GM18951 (cell line): ENCODE measurements at regions not wholly inside any gene's neighbourhood (a gene's known extent, or its start where the extent isn't known, plus 50 kb on each side); places are given as distances from the start of the nearest gene placed in this dataset.

Experiments used
- POLR2A ChIP-seq: IDR thresholded peaks from 4 replicates; pipeline ENCODE4 v1.6.1; 2011; ENCODE audit warnings: mild to moderate bottlenecking; ENCODE audit not compliant: insufficient read length, insufficient read depth; ENCODE audit errors: extremely low read depth
- in situ Hi-C: fragments of 300-500 bp; cut with MboI; formaldehyde crosslinking; loops from one replicate; pipeline ENCODE4 v1.12.0; 2022; ENCODE audit warnings: low sequenced_read_pairs, mixed read lengths, inconsistent platforms; ENCODE audit not compliant: unreplicated experiment

DNA sequence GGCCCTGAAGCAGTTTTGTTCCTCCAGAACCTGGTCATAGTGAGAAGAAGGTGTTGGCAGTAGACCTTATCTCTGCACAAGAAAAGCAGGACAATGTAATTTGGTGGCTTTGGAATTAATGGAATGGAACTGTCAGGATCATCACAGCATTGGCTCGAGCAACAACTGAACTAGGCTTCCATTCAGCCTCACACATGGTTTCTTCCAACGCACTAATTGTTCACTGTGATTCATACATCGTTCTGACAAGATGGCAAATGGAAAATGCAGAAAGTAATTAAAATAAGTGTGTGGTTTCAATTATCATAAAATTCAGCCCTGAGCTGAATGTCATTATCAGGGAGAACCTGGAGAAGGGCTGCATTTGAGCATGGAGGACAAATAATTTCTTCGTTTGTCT lies 80.6 kb downstream of the MFSD1 start:
- in situ Hi-C loops, result no loop called here
- no peak for TF ChIP-seq POLR2A

DNA sequence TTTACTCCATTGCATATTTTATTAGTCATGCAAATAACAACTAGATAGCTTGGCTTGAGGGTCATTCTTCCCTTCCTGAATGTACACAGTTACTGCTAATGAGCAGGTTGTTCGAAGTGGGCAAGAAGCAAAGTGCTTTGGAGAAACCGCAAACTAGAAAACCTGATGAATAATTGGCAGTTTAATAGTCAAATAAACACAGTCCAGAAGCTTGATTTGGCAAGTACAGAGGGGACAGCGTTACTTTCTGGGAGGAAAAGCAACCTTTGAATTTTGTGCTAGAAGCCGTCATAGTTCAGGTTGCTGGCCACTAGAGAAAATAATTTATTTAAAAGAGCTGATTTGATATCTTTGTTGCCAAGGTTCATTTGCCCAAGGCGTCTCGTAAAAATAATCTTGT lies 94.9 kb downstream of the MFSD1 start:
- no peak for TF ChIP-seq POLR2A
- in situ Hi-C loops, result no loop called here

DNA sequence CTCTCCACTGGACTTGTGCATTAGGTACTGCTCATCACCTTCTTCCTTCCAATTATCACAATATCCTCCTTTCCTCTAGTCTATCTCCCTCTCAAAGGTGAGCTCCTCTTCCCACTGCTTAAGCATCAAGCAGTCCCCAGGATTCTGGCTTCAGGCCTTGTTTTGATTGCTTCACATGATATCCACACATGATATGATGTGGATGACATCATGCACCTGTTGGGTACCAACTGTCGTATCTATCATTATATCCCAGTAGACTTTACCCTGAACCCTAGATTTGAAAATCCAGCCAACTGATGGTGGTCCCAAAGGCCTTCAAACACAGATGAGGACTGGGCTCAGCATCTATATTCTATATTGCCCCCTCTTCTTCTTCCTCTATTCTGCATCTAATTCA lies 104.9 kb downstream of the MFSD1 start:
- no peak for TF ChIP-seq POLR2A
- in situ Hi-C loops, result no loop called here

DNA sequence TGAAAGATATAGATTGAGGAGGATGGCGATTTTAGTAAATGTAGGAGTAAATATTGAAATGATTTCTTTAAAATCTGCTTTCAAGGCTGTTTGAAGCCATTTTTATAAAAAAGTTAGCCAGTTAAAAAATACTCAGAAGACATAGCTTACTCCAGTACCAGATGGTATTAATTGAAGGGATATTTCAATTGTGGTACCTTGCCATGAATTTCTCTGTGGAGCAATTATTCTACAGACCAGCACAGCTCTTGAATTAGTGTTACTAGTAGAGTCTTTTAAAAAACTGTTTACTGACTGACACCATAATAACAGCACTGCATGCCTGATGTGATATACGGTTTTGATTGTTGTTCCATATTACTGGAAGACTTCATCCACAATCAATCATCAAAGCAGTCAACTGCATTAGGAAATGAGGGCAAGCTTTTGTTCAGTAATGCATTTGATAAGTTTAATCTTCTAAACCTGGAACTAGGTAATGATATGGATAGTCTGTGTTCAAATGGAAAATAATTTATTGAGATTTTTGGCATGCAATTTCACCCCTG lies 106.4 kb downstream of the MFSD1 start:
- no peak for TF ChIP-seq POLR2A
- in situ Hi-C loops, result no loop called here

DNA sequence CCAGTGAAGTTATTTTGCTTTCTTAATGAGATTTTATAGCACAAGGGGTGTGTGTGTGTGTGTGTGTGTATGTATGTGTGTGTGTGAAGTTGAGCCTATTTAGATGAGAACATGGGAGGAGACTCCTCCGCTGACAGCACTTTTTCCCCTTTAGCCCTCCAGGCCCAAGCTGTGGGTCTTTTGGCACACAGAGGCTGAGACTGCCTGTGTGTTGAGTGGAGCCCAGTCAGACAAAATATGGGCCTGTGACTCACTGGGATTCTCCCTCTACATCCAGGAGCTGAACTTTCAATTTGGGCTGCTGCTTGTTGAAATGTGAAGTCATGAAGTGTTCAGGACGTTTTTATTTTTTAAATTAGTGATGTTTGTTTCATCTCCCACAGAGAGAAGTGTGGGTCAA lies 108.0 kb downstream of the MFSD1 start:
- TF ChIP-seq POLR2A, result no peak
- in situ Hi-C loops, result no loop called here

DNA sequence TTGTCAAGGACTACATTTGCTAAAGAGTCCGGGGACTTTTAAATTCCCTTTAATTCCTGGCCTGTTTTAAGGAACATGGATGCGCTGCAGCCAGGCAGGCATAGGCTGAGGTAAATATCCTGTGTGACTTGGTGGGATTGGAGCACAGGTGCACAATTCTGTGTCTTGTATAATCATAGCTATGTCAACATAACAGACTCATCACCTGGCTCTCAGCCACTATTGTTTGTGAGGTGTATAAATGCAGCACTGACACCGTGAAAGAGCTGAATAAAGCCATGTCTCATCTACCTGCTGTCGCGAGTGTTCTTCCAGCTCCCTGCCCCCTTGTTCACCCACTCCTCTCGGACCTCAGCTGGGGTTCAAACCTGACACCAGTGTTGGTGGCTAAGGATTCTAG lies 109.7 kb downstream of the MFSD1 start:
- TF ChIP-seq POLR2A, result no peak
- in situ Hi-C loops, result no loop called here

DNA sequence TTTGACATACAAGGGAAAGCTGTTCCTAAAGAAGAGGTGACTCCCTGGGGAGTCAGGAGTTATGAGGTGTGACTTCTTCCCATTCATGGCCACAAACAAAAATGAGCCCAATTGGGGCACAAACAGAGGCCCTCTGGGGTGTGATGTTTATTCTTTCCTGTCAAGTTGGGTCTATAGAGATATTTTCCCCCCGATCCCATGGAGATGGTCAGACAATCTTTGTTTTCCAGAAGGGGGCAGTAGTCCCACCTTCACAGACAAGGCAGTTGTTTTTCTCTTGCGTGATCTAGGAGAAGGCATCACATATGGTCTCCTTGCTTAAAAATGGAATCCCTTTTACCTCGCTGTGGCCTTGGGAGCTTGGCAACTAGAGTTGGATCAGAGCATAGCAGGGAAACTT lies 110.3 kb downstream of the MFSD1 start:
- in situ Hi-C loops, result no loop called here
- TF ChIP-seq POLR2A, result no peak

DNA sequence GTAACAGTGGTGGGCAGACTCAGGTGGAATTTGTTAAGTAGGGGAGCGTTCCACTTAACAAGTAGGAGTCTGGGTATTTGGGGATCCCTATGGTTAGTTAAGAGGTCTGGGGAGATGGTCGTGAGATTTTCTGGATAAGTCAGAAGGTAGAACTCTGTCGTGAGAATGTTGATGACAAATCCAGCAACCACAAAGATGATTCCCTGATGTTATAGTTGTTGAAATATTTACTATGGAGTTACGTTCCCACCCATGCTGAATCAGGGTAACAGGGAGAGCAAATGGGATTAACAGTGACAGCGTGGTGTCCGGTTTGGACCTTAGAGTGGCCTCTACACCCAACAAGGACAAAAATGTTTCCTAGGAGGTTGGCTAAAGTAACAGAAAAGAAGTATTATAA lies 110.8 kb downstream of the MFSD1 start:
- in situ Hi-C loops, result no loop called here
- no peak for TF ChIP-seq POLR2A

DNA sequence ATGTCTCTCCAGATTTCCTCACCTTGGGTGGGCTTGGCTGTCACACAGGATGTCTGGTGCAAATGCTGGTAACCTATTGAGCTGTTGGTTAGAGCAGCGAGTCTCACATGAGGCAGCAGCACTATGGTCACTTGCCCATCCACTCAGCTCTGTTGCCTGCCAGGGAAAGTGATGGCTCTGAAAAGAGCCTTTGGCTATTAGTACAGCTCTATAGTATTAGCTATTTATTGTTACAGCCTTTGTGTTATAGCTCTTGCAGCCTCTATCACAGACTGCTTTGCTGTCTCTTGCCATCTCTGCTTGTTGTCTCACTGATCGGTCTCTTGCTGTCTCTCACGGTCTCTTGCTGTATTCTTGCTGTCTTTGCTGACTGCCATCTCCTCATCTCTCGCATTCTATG lies 114.3 kb downstream of the MFSD1 start:
- in situ Hi-C loops, result no loop called here
- TF ChIP-seq POLR2A, result no peak

DNA sequence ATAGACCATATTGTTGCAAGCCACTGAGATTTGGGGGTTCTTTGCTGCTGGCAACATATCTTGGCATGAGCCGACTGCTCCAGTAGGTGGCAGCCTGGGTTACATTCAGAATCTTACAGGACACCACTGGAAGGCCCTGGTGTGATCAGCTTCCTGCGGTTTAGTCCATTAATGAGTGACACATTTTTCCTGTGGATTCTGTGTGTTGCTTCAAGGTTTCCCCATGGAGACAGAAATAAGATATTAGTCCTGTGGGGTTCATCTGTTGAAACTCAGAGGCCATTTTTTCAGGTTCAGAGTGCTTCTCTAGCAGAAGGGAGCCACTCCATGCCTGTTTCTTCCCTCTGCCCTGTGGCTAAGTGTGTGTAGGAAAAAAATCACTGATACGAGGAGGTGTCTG lies 116.2 kb downstream of the MFSD1 start:
- in situ Hi-C loops, result no loop called here

DNA sequence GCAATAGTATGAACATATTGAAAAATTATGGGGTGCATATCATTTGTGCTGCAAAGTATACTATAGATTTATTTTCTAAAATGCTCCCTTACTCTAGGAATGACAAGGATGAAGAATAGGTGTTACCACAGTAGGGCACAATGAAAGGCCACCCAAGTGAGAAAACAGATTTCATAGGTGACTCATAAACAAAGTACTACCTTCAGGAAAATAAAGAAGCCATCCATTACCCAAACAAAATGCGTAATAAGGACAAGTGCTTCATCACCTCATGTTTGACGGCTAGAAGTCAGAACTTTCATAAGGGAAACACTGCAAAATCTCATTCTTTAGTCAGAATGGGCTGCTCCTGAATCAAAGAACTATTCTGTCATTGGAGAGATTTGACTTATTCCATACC lies 116.6 kb downstream of the MFSD1 start:
- in situ Hi-C loops, result no loop called here
- no peak for TF ChIP-seq POLR2A

More for the DNA sequence above, 116.2 kb downstream of the MFSD1 start:
- no peak for TF ChIP-seq POLR2A

DNA sequence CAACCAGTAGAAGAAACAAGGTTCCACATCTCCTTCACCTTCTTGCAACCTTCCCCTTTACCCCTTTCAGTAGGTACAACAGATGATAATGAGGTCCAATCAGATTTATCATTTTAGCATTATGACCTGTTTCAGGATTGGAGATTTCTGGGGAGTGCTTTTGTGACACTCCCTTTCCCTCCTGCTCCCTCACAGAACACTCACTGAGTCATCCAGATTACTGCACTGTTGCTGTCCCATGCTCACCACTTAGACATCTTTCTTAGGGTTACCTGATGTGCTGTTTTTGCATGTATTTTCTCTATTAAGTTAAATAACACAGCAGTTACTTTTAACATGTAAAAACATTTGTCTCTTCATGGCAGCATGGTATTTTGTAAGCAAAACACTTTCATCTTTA lies 118.5 kb downstream of the MFSD1 start:
- in situ Hi-C loops, result no loop called here
- no peak for TF ChIP-seq POLR2A

DNA sequence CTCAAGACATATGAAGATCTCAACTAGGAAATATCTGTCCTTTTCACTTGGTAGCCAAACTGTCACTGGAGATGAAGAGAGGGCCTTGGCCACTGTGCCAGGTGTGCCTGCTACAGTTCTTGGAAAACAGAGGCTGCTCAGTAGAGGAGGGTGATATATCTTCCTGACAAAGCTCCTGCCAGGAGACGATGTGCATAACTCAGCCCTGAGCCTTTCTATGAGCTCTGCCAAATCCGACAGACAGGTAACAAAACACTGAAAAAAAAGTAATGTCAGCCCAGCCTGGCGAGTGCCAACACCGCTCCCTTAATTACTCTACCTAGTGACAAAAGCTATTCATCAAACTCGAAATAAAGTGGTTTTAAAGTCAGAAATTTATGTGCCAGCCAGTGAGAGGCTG lies 123.2 kb downstream of the MFSD1 start:
- in situ Hi-C loops, result no loop called here
- TF ChIP-seq POLR2A, result no peak

DNA sequence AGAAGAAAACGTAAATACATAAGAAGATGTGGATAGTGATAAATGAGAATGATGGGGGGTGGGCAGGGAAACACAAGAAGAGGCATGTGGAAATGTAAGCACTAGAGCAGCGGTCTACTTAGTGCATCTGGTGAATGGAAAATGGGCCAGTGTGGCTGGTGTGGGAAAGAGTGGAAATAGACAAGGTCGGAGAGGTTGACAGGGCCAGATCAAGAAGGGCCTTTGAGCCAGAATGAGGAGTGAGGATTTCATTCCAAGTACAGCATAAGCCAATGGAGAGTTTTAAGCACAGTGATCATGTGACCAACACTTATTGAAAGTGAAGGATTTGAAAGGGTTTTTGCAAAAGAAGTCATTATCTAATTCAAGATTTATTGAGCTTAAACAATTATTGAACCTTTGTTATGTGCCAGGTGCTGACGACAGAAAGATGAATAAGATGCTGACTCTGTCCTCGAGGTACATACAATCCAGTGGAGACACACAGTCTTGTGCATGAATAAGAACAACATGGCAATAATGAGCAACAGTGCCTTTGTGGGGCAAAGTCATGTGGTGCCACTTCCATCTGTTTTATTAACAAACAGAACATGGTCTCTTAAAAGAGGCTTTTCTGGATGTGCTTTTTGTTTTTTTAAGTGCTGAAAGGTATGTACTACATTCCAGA lies 124.1 kb downstream of the MFSD1 start:
- TF ChIP-seq POLR2A, result no peak
- in situ Hi-C loops, result no loop called here

DNA sequence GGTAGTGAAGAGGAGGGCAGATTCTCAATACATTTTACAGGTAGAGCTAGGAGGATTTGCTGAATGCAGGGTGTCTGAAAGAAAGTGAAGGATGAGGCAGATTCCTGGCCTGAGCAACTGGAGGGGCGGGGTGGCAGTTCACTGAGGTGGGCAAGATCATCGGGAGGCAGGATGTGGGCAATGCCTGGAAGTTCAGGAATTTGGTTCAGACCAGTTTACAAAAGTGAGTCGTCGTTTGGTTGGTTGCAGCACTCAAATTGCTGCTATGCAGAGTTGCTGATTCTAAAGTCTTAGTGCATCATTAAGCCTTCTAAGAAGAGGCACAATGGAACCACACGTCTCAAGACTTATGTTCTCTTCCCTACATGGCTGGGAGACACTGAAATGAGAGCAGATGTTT lies 134.0 kb downstream of the MFSD1 start:
- in situ Hi-C loops, result no loop called here
- TF ChIP-seq POLR2A, result no peak
